Activated T-cell treated with anti-CD3 and anti-CD28 coated beads, Interleukin-2, amount 50 U/mL, for 48 hours (primary cell): ENCODE measurements at regions not wholly inside any gene's neighbourhood (a gene's known extent, or its start where the extent isn't known, plus 50 kb on each side); places are given as distances from the start of the nearest gene placed in this dataset.
A peak's percentile ranks its signal among the peaks of the same experiment; 100 is the strongest.

ENCODE experiments used
- DNase-seq, 2 experiments: peaks; one replicate each; pipeline ENCODE4 v3.0.0-alpha.2; 2020

GRCh38 chr11:128407962-128408361 is 179.4 kb downstream of the ETS1 start:
- DNase-seq: no peak

- no peak for DNase-seq
These were observed 181.4 kb downstream of the ETS1 start for GRCh38 chr11:128405714-128406662.

GRCh38 chr11:128405112-128405511 is 182.2 kb downstream of the ETS1 start:
- DNase-seq: no peak

GRCh38 chr11:128404437-128404836 is 182.9 kb downstream of the ETS1 start:
- no peak for DNase-seq

GRCh38 chr11:128400382-128401203 is 186.8 kb downstream of the ETS1 start:
- no peak for DNase-seq

- no peak for DNase-seq
These were observed 187.9 kb downstream of the ETS1 start for GRCh38 chr11:128399251-128400121.

- DNase-seq: no peak
These were observed 188.7 kb downstream of the ETS1 start for GRCh38 chr11:128398517-128399250.

- DNase-seq: no peak
These were observed 190.0 kb downstream of the ETS1 start for GRCh38 chr11:128397362-128397761.

GRCh38 chr11:128394431-128395089 is 192.8 kb downstream of the ETS1 start:
- DNase-seq: no peak

- no peak for DNase-seq
These were observed 195.1 kb downstream of the ETS1 start for GRCh38 chr11:128392259-128392658.

- no peak for DNase-seq
These were observed 195.5 kb downstream of the ETS1 start for GRCh38 chr11:128391811-128392210.

- no peak for DNase-seq
These were observed 197.1 kb downstream of the ETS1 start for GRCh38 chr11:128390246-128390645.

- DNase-seq: no peak
These were observed 197.8 kb downstream of the ETS1 start for GRCh38 chr11:128389461-128389976.

GRCh38 chr11:128388206-128388815 is 199.0 kb downstream of the ETS1 start:
- DNase-seq: no peak

- DNase-seq: peak; percentile 44 to 47
These were observed 207.5 kb downstream of the ETS1 start for GRCh38 chr11:128379587-128380580.

GRCh38 chr11:128375961-128376360 is 211.4 kb downstream of the ETS1 start:
- no peak for DNase-seq

- no peak for DNase-seq
These were observed 213.3 kb downstream of the ETS1 start for GRCh38 chr11:128374026-128374425.

- DNase-seq: no peak
These were observed 214.4 kb downstream of the ETS1 start for GRCh38 chr11:128372977-128373376.

- peak; percentile 44 to 52 for DNase-seq
These were observed 219.8 kb downstream of the ETS1 start for GRCh38 chr11:128367573-128367972.
